PFSK-1 (cell line): ENCODE measurements at regions not wholly inside any gene's neighbourhood (a gene's known extent, or its start where the extent isn't known, plus 50 kb on each side); places are given as distances from the start of the nearest gene placed in this dataset.

Experiments
- FOXP2 ChIP-seq: optimal IDR thresholded peaks from 2 replicates; pipeline ENCODE3; 2011; ENCODE audit warnings: borderline replicate concordance, control low read depth, inconsistent platforms; ENCODE audit not compliant: insufficient read depth; ENCODE audit errors: extremely low read length, extremely low read depth
- POLR2AphosphoS5 ChIP-seq: IDR thresholded peaks from 2 replicates; pipeline ENCODE4 v1.6.1; 2012; ENCODE audit warnings: low read depth, mild to moderate bottlenecking, control low read depth, low read length, moderate library complexity
- REST ChIP-seq, 2 experiments: IDR thresholded peaks; 2 replicates each; pipeline versions ENCODE4 v1.6.1 to v1.8.0; 2011 to 2012; ENCODE audit warnings: low read depth in 2 of 2, low read length in 2 of 2, control low read depth in 1 of 2, inconsistent platforms in 1 of 2, mild to moderate bottlenecking in 1 of 2, moderate library complexity in 1 of 2; ENCODE audit not compliant: insufficient read depth in 1 of 2
- SIN3A ChIP-seq: IDR thresholded peaks from 2 replicates; pipeline ENCODE4 v1.6.1; 2012; ENCODE audit warnings: mild to moderate bottlenecking, low read length, moderate library complexity, borderline replicate concordance; ENCODE audit not compliant: insufficient read depth
- TAF1 ChIP-seq: IDR thresholded peaks from 2 replicates; pipeline ENCODE4 v1.6.1; 2012; ENCODE audit warnings: low read length, control low read depth, borderline replicate concordance; ENCODE audit not compliant: insufficient read depth

- TF ChIP-seq REST (IDR thresholded peaks at IDR 0.05; ENCODE audit: insufficient read depth in 1 of 2, low read depth in 2 of 2, low read length in 2 of 2), result no peak
- no peak for TF ChIP-seq POLR2AphosphoS5
- no peak for TF ChIP-seq TAF1
- TF ChIP-seq FOXP2, result no peak
- TF ChIP-seq SIN3A, result no peak
These were observed 161.6 kb downstream of the BAMBI start for GRCh38 chr10:28838908-28839307.
